Calu3 (cell line): ENCODE measurements at regions not wholly inside any gene's neighbourhood (a gene's known extent, or its start where the extent isn't known, plus 50 kb on each side); places are given as distances from the start of the nearest gene placed in this dataset.

ENCODE experiments used
- BruUV-seq: library from RNA; stranded (reverse); fragments of 400-500 nt; replicated peaks from 2 replicates; lab custom pipeline; 2021; lab: Mats Ljungman, UMichigan
- CTCF ChIA-PET: fragments of 300-600 bp; sonication (Branson Sonifier 250); formaldehyde crosslinking; loops from one replicate; lab custom pipeline; 2022; ENCODE audit warnings: antibody characterized with exemption; lab: Charles Lee
- DNase-seq: peaks from one replicate; pipeline ENCODE4 v3.0.0; 2022
- H3K27ac Mint-ChIP-seq: one replicate; pipeline ENCODE4 v1.8.0; 2022; ENCODE audit warnings: mixed read lengths; ENCODE audit not compliant: unreplicated experiment
- H3K27me3 Mint-ChIP-seq: one replicate; pipeline ENCODE4 v1.8.0; 2022; ENCODE audit warnings: mixed read lengths; ENCODE audit not compliant: unreplicated experiment
- H3K36me3 Mint-ChIP-seq: one replicate; pipeline ENCODE4 v1.8.0; 2022; ENCODE audit warnings: mild to moderate bottlenecking, moderate library complexity, mixed read lengths; ENCODE audit not compliant: insufficient read depth, unreplicated experiment
- H3K4me1 Mint-ChIP-seq: one replicate; pipeline ENCODE4 v1.8.0; 2022; ENCODE audit warnings: mild to moderate bottlenecking, low read depth, mixed read lengths; ENCODE audit not compliant: unreplicated experiment
- H3K4me3 Mint-ChIP-seq: one replicate; pipeline ENCODE4 v1.8.0; 2022; ENCODE audit warnings: mild to moderate bottlenecking, low read depth, moderate library complexity, mixed read lengths; ENCODE audit not compliant: unreplicated experiment
- H3K9me3 Mint-ChIP-seq: one replicate; pipeline ENCODE4 v1.8.0; 2022; ENCODE audit warnings: low read depth, mixed read lengths; ENCODE audit not compliant: unreplicated experiment
- intact Hi-C: fragments of 100-400 bp; cut with micrococcal nuclease; formaldehyde crosslinking; loops from one replicate; pipeline ENCODE4 v1.10.0; 2022; ENCODE audit not compliant: unreplicated experiment
- TF ChIP-seq, protein P1 (sequence below): fragments of 200-600 bp; IDR thresholded peaks from one replicate; pipeline ENCODE4 v1.8.0; 2022; ENCODE audit warnings: antibody characterized with exemption; ENCODE audit not compliant: unreplicated experiment

DNA sequence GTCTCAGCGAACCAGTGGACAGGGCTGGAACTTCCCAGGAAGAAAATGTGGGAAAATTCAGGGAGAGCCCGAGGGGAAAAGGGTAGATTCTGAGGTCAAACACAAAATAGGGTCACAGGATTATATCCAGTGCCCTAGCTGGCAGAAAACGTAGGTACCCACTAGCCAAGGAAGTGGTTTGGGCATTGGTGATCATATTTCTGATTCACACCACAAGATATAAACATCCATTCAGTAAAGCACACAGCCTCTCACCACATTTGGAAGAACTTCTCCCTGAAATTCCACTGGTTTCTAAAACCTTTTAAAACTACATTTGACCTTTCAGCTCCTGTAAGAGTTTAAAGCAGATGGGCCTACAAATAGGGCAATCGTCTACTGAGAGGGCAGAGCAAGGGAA, 186.9 kb downstream of the TTC32 start:
- no TSS peak for BruUV-seq
- Mint-ChIP-seq H3K36me3 (no peaks in the 10 kb centered on the region), H3K4me1 (peaks cover 9% of the 10 kb centered on the region), H3K27me3 (peaks cover 14% of the 10 kb centered on the region), H3K9me3 (peaks cover 5% of the 10 kb centered on the region), H3K27ac (no peak overlapping the region), H3K4me3 (no peak overlapping the region)
- intact Hi-C loops = no loop called here
- CTCF ChIA-PET = interaction anchor here (0.5 kb wide), 1 partner anchor 1485 kb away, joined by 4 read pairs; no protein-coding TSS in a partner anchor
- DNase-seq = no peak
- TF ChIP-seq, protein P1, sequence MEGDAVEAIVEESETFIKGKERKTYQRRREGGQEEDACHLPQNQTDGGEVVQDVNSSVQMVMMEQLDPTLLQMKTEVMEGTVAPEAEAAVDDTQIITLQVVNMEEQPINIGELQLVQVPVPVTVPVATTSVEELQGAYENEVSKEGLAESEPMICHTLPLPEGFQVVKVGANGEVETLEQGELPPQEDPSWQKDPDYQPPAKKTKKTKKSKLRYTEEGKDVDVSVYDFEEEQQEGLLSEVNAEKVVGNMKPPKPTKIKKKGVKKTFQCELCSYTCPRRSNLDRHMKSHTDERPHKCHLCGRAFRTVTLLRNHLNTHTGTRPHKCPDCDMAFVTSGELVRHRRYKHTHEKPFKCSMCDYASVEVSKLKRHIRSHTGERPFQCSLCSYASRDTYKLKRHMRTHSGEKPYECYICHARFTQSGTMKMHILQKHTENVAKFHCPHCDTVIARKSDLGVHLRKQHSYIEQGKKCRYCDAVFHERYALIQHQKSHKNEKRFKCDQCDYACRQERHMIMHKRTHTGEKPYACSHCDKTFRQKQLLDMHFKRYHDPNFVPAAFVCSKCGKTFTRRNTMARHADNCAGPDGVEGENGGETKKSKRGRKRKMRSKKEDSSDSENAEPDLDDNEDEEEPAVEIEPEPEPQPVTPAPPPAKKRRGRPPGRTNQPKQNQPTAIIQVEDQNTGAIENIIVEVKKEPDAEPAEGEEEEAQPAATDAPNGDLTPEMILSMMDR = no peak

DNA sequence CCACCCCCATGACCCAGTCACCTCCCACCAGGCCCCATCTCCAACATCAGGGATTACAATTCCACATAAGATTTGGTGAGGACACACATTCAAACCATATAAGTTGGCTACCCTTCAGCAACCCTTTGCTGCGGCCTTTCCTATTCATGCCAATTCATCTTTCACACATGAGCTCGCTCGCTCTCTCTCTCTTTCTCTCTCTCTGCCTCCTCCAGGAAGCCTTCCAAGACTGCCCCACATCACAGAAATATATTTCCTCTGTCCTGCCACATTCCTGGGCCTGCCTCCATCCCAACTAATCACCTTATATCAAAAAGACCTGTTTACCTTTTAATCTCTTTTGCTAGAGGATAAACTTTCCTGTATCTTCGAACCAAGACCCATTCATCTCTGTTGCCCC, 188.9 kb downstream of the TTC32 start:
- peaks cover 5% of the 10 kb centered on the region for H3K9me3 Mint-ChIP-seq
- intact Hi-C loops = no loop called here
- BruUV-seq = no TSS peak
- H3K27me3 Mint-ChIP-seq = peaks cover 14% of the 10 kb centered on the region
- TF ChIP-seq, protein P1 = no peak
- H3K36me3 Mint-ChIP-seq = no peaks in the 10 kb centered on the region
- peaks cover 9% of the 10 kb centered on the region for H3K4me1 Mint-ChIP-seq
- H3K27ac Mint-ChIP-seq = no peak overlapping the region
- DNase-seq = no peak
- CTCF ChIA-PET = no interaction called here
- H3K4me3 Mint-ChIP-seq = no peak overlapping the region

GRCh38 chr2:19711470-19712372, 190.1 kb downstream of the TTC32 start:
- peaks cover 14% of the 10 kb centered on the region for H3K27me3 Mint-ChIP-seq
- no peaks in the 10 kb centered on the region for H3K36me3 Mint-ChIP-seq
- no peak overlapping the region for H3K4me3 Mint-ChIP-seq
- CTCF ChIA-PET = no interaction called here
- H3K27ac Mint-ChIP-seq = peak overlapping the region; percentile 22
- peaks cover 9% of the 10 kb centered on the region for H3K4me1 Mint-ChIP-seq
- intact Hi-C loops = no loop called here
- TF ChIP-seq, protein P1 = no peak
- no TSS peak for BruUV-seq
- peak; percentile 40 for DNase-seq
- peaks cover 5% of the 10 kb centered on the region for H3K9me3 Mint-ChIP-seq

DNA sequence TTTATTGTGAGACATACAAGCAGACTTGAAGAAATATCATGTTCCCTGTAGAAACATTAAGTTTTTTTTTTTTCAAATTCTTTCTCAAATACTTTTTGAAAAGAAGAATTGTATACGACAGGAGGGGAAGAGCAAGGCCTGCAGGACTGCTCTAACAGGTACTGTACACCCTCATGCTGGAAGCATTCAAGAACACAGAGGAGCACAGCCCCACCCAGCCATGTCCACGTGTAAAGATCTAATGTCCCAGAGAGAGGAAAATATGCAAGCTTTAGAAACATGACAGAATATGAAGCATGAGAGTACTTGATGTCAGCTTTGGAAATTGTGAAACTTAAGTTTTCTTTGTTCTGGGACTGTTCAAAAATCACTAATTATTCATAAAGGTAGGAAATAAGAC, 191.6 kb downstream of the TTC32 start:
- H3K9me3 Mint-ChIP-seq = peaks cover 5% of the 10 kb centered on the region
- peaks cover 14% of the 10 kb centered on the region for H3K27me3 Mint-ChIP-seq
- CTCF ChIA-PET = interaction anchor here (0.7 kb wide), 1 partner anchor 101 kb away, joined by 3 read pairs; no protein-coding TSS in a partner anchor
- no peak overlapping the region for H3K4me3 Mint-ChIP-seq
- no TSS peak for BruUV-seq
- TF ChIP-seq, protein P1 = no peak
- no peaks in the 10 kb centered on the region for H3K36me3 Mint-ChIP-seq
- intact Hi-C loops = no loop called here
- no peak for DNase-seq
- no peak overlapping the region for H3K27ac Mint-ChIP-seq
- H3K4me1 Mint-ChIP-seq = peaks cover 19% of the 10 kb centered on the region
